ENCODE measurements at regions not wholly inside any gene's neighbourhood (a gene's known extent, or its start where the extent isn't known, plus 50 kb on each side); places are given as distances from the start of the nearest gene placed in this dataset.
"Not testable (repeated sequence)": the region's sequence is repeated elsewhere in the genome, so short reads cannot be mapped to it uniquely, and the experiment has no call there.

GRCh38 chr12:28032811-28033537 lies 60.4 kb upstream of the PTHLH start:
- TF ChIP-seq ZFX (IDR thresholded peaks at IDR 0.05) (no peak), CTCF (conservative IDR thresholded peaks at IDR 0.05) (no peak)
- no peak overlapping the region for H3K27ac ChIP-seq

GRCh38 chr12:28033538-28033915 lies 61.0 kb upstream of the PTHLH start:
- TF ChIP-seq CTCF (conservative IDR thresholded peaks at IDR 0.05): no peak
- TF ChIP-seq ZFX (IDR thresholded peaks at IDR 0.05): no peak
- no peak overlapping the region for H3K27ac ChIP-seq

GRCh38 chr12:28034271-28034670 lies 61.7 kb upstream of the PTHLH start:
- no peak overlapping the region for H3K27ac ChIP-seq
- no peak for TF ChIP-seq CTCF (conservative IDR thresholded peaks at IDR 0.05)
- no peak for TF ChIP-seq ZFX (IDR thresholded peaks at IDR 0.05)

GRCh38 chr12:28035500-28035899 lies 63.0 kb upstream of the PTHLH start:
- no peak for TF ChIP-seq CTCF (conservative IDR thresholded peaks at IDR 0.05)
- TF ChIP-seq ZFX (IDR thresholded peaks at IDR 0.05): no peak
- no peak overlapping the region for H3K27ac ChIP-seq

GRCh38 chr12:28036940-28037339 lies 64.4 kb upstream of the PTHLH start:
- H3K27ac ChIP-seq: no peak overlapping the region
- TF ChIP-seq CTCF (conservative IDR thresholded peaks at IDR 0.05) (no peak), ZFX (IDR thresholded peaks at IDR 0.05) (no peak)

- no peak overlapping the region for H3K27ac ChIP-seq
- no peak for TF ChIP-seq ZFX (IDR thresholded peaks at IDR 0.05)
- no peak for TF ChIP-seq CTCF (conservative IDR thresholded peaks at IDR 0.05)
Measured at GRCh38 chr12:28040246-28040645, 67.7 kb upstream of the PTHLH start.

- not testable (repeated sequence) for H3K27ac ChIP-seq
Measured at GRCh38 chr12:28046600-28046999, 74.1 kb upstream of the PTHLH start.

GRCh38 chr12:28050606-28051005 lies 78.1 kb upstream of the PTHLH start:
- H3K27ac ChIP-seq: no peak overlapping the region
- TF ChIP-seq ZFX (IDR thresholded peaks at IDR 0.05): no peak
- TF ChIP-seq CTCF (conservative IDR thresholded peaks at IDR 0.05): no peak

Data from C4-2B (cell line).